PC-3 (cell line): ENCODE measurements at regions not wholly inside any gene's neighbourhood (a gene's known extent, or its start where the extent isn't known, plus 50 kb on each side); places are given as distances from the start of the nearest gene placed in this dataset.

Experiments
- ATAC-seq: fragments of 200-7000 bp; cut with Tn5 transposase; 2 replicates; pipeline ENCODE4 v1.9.1; 2020; ENCODE audit warnings: mild to moderate bottlenecking, moderate library complexity
- BruUV-seq: library from RNA; stranded (reverse); fragments of 400-500 nt; replicated peaks from 2 replicates; lab custom pipeline; 2021; lab: Mats Ljungman, UMichigan
- CTCF ChIA-PET: fragments of 300-600 bp; sonication (Branson Sonifier 250); formaldehyde crosslinking; loops from one replicate; lab custom pipeline; 2022; ENCODE audit warnings: antibody characterized with exemption; lab: Charles Lee
- POLR2A ChIA-PET: fragments of 300-600 bp; sonication (Branson Sonifier 250); formaldehyde crosslinking; loops from one replicate; lab custom pipeline; 2022; ENCODE audit warnings: antibody characterized with exemption; ENCODE audit not compliant: unreplicated experiment; lab: Charles Lee
- DNase-seq: peaks from one replicate; pipeline ENCODE4 v3.0.0-alpha.2; 2015
- H2AFZ ChIP-seq: fragments of 300-600 bp; sonication (generic); 2 replicates; pipeline ENCODE4 v1.6.0; 2016; ENCODE audit warnings: antibody characterized with exemption, low read length
- H3F3A ChIP-seq: fragments of 300-600 bp; sonication (generic); one replicate; pipeline ENCODE4 v1.6.0; 2017; ENCODE audit warnings: antibody characterized with exemption, low read length, control low read depth, mild to moderate bottlenecking; ENCODE audit not compliant: unreplicated experiment
- H3K27ac ChIP-seq: fragments of 300-600 bp; sonication (generic); 2 replicates; pipeline ENCODE4 v1.5.1; 2016; ENCODE audit warnings: mild to moderate bottlenecking, low read length
- H3K27me3 ChIP-seq: fragments of 300-600 bp; sonication (generic); 2 replicates; pipeline ENCODE4 v1.6.1; 2016; ENCODE audit warnings: low read length, mixed read lengths
- H3K36me3 ChIP-seq: fragments of 300-600 bp; sonication (generic); 2 replicates; pipeline ENCODE4 v1.6.1; 2016; ENCODE audit warnings: low read depth, mixed run types, low read length, mixed read lengths
- H3K4me1 ChIP-seq: fragments of 300-600 bp; sonication (generic); 2 replicates; pipeline ENCODE4 v1.5.1; 2016; ENCODE audit warnings: low read length; ENCODE audit not compliant: insufficient read depth
- H3K4me2 ChIP-seq: fragments of 300-600 bp; sonication (generic); 2 replicates; pipeline ENCODE4 v1.6.0; 2016; ENCODE audit warnings: low read length
- H3K4me3 ChIP-seq: fragments of 300-600 bp; sonication (generic); 2 replicates; pipeline ENCODE4 v1.5.1; 2016; ENCODE audit warnings: mild to moderate bottlenecking, low read length, mixed read lengths
- H3K79me2 ChIP-seq: fragments of 300-600 bp; sonication (generic); 2 replicates; pipeline ENCODE4 v1.6.1; 2017; ENCODE audit warnings: low read length, mixed read lengths
- H3K9ac ChIP-seq: fragments of 300-600 bp; sonication (generic); 2 replicates; pipeline ENCODE4 v1.6.0; 2016; ENCODE audit warnings: mild to moderate bottlenecking, low read length
- H3K9me2 ChIP-seq: fragments of 300-600 bp; sonication (generic); replicated peaks from 2 replicates; pipeline ENCODE4 v1.6.1; 2016; ENCODE audit warnings: mixed run types, low read length, mixed read lengths
- H3K9me3 ChIP-seq: fragments of 300-600 bp; sonication (generic); 2 replicates; pipeline ENCODE4 v1.6.1; 2016; ENCODE audit warnings: low read length, mixed read lengths
- H4K20me1 ChIP-seq: fragments of 300-600 bp; sonication (generic); 2 replicates; pipeline ENCODE4 v1.6.1; 2016; ENCODE audit warnings: low read length, mixed read lengths
- EZH2 ChIP-seq: fragments of 300-600 bp; sonication (generic); IDR thresholded peaks from one replicate; pipeline ENCODE4 v1.6.1; 2017; ENCODE audit warnings: antibody characterized with exemption, mild to moderate bottlenecking, low read length; ENCODE audit not compliant: unreplicated experiment
- EZH2phosphoT487 ChIP-seq: fragments of 300-600 bp; sonication (generic); IDR thresholded peaks from 2 replicates; pipeline ENCODE4 v1.6.1; 2018; ENCODE audit warnings: mild to moderate bottlenecking, antibody characterized with exemption, low read length, borderline replicate concordance
- intact Hi-C: fragments of 100-400 bp; cut with micrococcal nuclease; formaldehyde crosslinking; loops from 2 replicates; pipeline ENCODE4 v1.9.0; 2023
- TF ChIP-seq, protein P1 (sequence below): fragments of 300-600 bp; sonication (generic); conservative IDR thresholded peaks from 2 replicates; pipeline ENCODE4 v1.5.1; 2017; ENCODE audit warnings: antibody characterized with exemption, low read depth, mild to moderate bottlenecking, low read length

DNA sequence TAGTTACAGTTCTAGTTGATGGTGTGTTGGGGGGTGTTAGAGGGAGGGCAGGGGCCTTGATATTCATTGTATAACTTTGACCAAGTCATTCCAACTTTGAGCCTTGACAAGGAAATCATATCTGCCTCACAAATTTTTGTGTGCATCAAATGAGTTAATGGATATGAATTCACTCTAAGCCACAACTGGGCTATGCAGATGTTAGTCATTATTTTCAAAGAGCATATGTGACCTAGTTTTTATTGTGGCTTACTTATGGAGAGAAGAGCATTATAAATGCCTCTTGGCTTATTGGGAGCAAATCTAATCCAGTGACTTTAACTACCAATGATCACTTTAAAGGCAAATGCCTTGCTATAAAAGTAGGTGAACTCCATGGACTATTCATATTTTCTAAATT lies 250.2 kb downstream of the LPIN1 start:
- H3K79me2 ChIP-seq: no peaks in the 10 kb centered on the region
- H2AFZ ChIP-seq: no peak overlapping the region
- no TSS peak for BruUV-seq
- TF ChIP-seq EZH2 (no peak), EZH2phosphoT487 (no peak)
- TF ChIP-seq, protein P1, sequence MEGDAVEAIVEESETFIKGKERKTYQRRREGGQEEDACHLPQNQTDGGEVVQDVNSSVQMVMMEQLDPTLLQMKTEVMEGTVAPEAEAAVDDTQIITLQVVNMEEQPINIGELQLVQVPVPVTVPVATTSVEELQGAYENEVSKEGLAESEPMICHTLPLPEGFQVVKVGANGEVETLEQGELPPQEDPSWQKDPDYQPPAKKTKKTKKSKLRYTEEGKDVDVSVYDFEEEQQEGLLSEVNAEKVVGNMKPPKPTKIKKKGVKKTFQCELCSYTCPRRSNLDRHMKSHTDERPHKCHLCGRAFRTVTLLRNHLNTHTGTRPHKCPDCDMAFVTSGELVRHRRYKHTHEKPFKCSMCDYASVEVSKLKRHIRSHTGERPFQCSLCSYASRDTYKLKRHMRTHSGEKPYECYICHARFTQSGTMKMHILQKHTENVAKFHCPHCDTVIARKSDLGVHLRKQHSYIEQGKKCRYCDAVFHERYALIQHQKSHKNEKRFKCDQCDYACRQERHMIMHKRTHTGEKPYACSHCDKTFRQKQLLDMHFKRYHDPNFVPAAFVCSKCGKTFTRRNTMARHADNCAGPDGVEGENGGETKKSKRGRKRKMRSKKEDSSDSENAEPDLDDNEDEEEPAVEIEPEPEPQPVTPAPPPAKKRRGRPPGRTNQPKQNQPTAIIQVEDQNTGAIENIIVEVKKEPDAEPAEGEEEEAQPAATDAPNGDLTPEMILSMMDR: no peak
- POLR2A ChIA-PET: no interaction called here
- H3K9me3 ChIP-seq: no peaks in the 10 kb centered on the region
- no peaks in the 10 kb centered on the region for H3K9me2 ChIP-seq
- H4K20me1 ChIP-seq: no peaks in the 10 kb centered on the region
- H3K36me3 ChIP-seq: no peaks in the 10 kb centered on the region
- no peaks in the 10 kb centered on the region for H3F3A ChIP-seq
- no peak for ATAC-seq
- H3K4me2 ChIP-seq: no peak overlapping the region
- intact Hi-C loops: no loop called here
- H3K4me1 ChIP-seq: peaks cover 25% of the 10 kb centered on the region; the same call in 1 of the 2 replicates
- no peak overlapping the region for H3K4me3 ChIP-seq
- peak; percentile 39 for DNase-seq
- no peak overlapping the region for H3K9ac ChIP-seq
- no peak overlapping the region for H3K27ac ChIP-seq
- CTCF ChIA-PET: no interaction called here
- H3K27me3 ChIP-seq: no peaks in the 10 kb centered on the region

DNA sequence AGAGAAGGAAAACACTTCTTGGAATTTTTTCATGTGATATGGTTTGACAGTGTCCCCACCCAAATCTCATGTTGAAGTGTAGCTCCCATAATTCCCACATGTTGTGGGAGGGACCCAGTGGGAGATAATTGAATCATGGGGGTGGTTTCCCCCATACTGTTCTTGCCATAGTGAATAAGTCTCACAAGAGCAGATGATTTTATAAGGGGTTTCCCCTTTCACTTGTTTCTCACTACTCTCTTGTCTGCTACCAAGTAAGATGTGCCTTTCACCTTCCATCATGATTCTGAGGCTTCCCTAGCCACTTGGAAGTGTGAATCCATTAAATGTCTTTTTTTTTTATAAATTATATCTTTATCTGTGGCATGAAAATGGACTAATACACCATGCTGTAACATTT lies 250.7 kb downstream of the LPIN1 start:
- H3K4me3 ChIP-seq: no peak overlapping the region
- ATAC-seq (no peak), DNase-seq (no peak)
- H3K36me3 ChIP-seq: no peaks in the 10 kb centered on the region
- H2AFZ ChIP-seq: no peak overlapping the region
- no peak overlapping the region for H3K9ac ChIP-seq
- intact Hi-C loops: no loop called here
- H3F3A ChIP-seq: no peaks in the 10 kb centered on the region
- H3K79me2 ChIP-seq: no peaks in the 10 kb centered on the region
- BruUV-seq: no TSS peak
- no peaks in the 10 kb centered on the region for H3K9me3 ChIP-seq
- no peaks in the 10 kb centered on the region for H4K20me1 ChIP-seq
- H3K27me3 ChIP-seq: no peaks in the 10 kb centered on the region
- peaks cover 25% of the 10 kb centered on the region; the same call in 1 of the 2 replicates for H3K4me1 ChIP-seq
- no peak overlapping the region for H3K27ac ChIP-seq
- H3K4me2 ChIP-seq: no peak overlapping the region
- TF ChIP-seq EZH2 (no peak), EZH2phosphoT487 (no peak)
- TF ChIP-seq, protein P1: no peak
- no peaks in the 10 kb centered on the region for H3K9me2 ChIP-seq
- CTCF ChIA-PET: no interaction called here
- POLR2A ChIA-PET: no interaction called here

DNA sequence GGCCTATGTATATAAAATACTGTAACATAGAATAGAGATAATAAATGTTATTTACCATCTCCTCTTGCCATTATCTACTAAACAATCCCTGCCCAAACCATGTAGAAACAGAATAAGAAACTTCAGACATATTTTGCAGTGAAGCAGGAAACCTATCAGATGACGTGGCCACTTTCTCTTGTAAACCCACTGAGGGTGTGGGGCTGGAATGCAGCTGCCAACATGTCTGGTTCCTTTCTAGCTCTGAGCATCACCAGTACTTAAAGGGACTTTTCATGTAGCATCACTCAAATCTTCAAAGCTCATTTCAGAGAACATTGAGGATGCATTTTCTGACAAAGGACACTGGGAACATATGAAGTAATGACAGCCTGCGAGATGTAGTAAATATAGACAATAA lies 251.8 kb downstream of the LPIN1 start:
- H3K4me3 ChIP-seq: no peak overlapping the region
- H3K4me1 ChIP-seq: peaks cover 25% of the 10 kb centered on the region; the same call in 1 of the 2 replicates
- ChIA-PET POLR2A (interaction anchor here (0.6 kb wide), 1 partner anchor 928 kb away, joined by 3 read pairs; no protein-coding TSS in a partner anchor), CTCF (no interaction called here)
- no peak overlapping the region for H3K4me2 ChIP-seq
- ATAC-seq (peak; percentile 75), DNase-seq (peak; percentile 49)
- no peaks in the 10 kb centered on the region for H3K9me3 ChIP-seq
- no peak overlapping the region for H3K9ac ChIP-seq
- no peaks in the 10 kb centered on the region for H3K79me2 ChIP-seq
- no peaks in the 10 kb centered on the region for H3K9me2 ChIP-seq
- H2AFZ ChIP-seq: no peak overlapping the region
- intact Hi-C loops: no loop called here
- H3K27ac ChIP-seq: no peak overlapping the region
- H3F3A ChIP-seq: no peaks in the 10 kb centered on the region
- BruUV-seq: no TSS peak
- no peaks in the 10 kb centered on the region for H3K27me3 ChIP-seq
- no peaks in the 10 kb centered on the region for H4K20me1 ChIP-seq
- no peaks in the 10 kb centered on the region for H3K36me3 ChIP-seq
- TF ChIP-seq EZH2 (no peak), EZH2phosphoT487 (no peak)
- TF ChIP-seq, protein P1: no peak
